Activated CD8-positive, alpha-beta T cell treated with anti-CD3 and anti-CD28 coated beads, Interleukin-2, amount 10 ng/mL, durations not matched to agents 7 days and 5 days (primary cell): ENCODE measurements at regions not wholly inside any gene's neighbourhood (a gene's known extent, or its start where the extent isn't known, plus 50 kb on each side); places are given as distances from the start of the nearest gene placed in this dataset.

Experiments used
- ATAC-seq: fragments of 150-1000 bp; cut with Tn5 transposase; one replicate; pipeline ENCODE4 v1.10.0; 2021; ENCODE audit warnings: moderate library complexity
- CTCF ChIA-PET: fragments of 350-600 bp; sonication (Branson Sonifier 250); formaldehyde crosslinking; loops from one replicate; lab custom pipeline; 2021; ENCODE audit warnings: antibody characterized with exemption; lab: Charles Lee
- POLR2A ChIA-PET: fragments of 350-600 bp; sonication (Branson Sonifier 250); formaldehyde crosslinking; loops from one replicate; lab custom pipeline; 2021; ENCODE audit warnings: antibody characterized with exemption; lab: Charles Lee
- DNase-seq: peaks from one replicate; pipeline ENCODE4 v3.0.0-alpha.2; 2020
- H3K27ac Mint-ChIP-seq: one replicate; pipeline ENCODE4 v1.8.0; 2021; ENCODE audit warnings: mild to moderate bottlenecking, mixed read lengths
- H3K27me3 Mint-ChIP-seq: one replicate; pipeline ENCODE4 v1.8.0; 2021; ENCODE audit warnings: low read depth, mixed read lengths
- H3K36me3 Mint-ChIP-seq: one replicate; pipeline ENCODE4 v1.8.0; 2021; ENCODE audit warnings: low read depth, mixed read lengths
- H3K4me1 Mint-ChIP-seq: one replicate; pipeline ENCODE4 v1.8.0; 2021; ENCODE audit warnings: low read depth, mixed read lengths
- H3K4me3 Mint-ChIP-seq: one replicate; pipeline ENCODE4 v1.8.0; 2021; ENCODE audit warnings: mild to moderate bottlenecking, mixed read lengths
- H3K9me3 Mint-ChIP-seq: one replicate; pipeline ENCODE4 v1.8.0; 2022; ENCODE audit warnings: mixed read lengths; ENCODE audit not compliant: insufficient read depth

GRCh38 chr3:124276539-124277143 lies 284.7 kb upstream of the ROPN1 start:
- no peaks in the 10 kb centered on the region for H3K36me3 Mint-ChIP-seq
- no peak overlapping the region for H3K4me3 Mint-ChIP-seq
- ChIA-PET POLR2A (no interaction called here), CTCF (no interaction called here)
- peaks cover 2% of the 10 kb centered on the region for H3K27me3 Mint-ChIP-seq
- H3K9me3 Mint-ChIP-seq: no peaks in the 10 kb centered on the region
- no peak overlapping the region for H3K27ac Mint-ChIP-seq
- no peak for ATAC-seq
- DNase-seq: no peak
- no peaks in the 10 kb centered on the region for H3K4me1 Mint-ChIP-seq

DNA sequence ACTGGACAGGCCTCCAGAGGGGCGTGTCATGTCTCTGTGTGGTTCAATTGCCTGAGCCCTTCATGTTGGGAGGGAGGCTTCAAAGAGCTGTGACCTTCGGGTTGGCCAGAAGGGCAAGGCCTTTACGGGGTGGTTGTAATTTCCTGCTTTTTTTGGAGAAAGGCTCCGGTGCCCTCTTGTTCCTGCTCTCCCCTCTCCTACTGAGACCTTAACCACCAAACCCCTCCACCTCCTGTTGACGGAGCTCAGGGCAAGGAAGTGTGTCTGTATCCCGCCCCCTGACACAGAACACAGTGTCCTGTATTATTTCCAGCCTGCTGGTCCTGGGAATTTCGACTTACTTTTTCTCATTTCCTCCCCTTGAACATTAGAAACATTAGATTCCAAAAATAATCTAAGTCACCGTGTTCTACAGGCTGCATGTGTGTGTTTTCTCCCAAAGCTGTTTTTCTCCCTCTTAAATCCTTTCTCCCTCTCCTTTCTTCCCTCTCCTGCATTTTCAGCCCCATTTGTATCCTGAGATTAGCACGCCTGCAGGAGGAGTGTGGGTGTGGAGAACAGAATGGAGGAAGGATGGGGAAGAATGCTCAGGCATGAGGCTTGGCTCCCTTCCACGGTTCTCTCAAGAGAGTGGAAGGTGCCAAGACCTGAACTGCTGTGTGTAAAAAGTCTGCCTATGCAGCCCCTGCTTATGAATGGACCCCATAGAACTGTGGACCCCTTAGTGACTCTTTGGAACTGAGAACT lies 285.4 kb upstream of the ROPN1 start:
- POLR2A ChIA-PET: no interaction called here
- ATAC-seq (no peak), DNase-seq (no peak)
- Mint-ChIP-seq H3K4me3 (no peak overlapping the region), H3K9me3 (no peaks in the 10 kb centered on the region), H3K27ac (no peak overlapping the region), H3K27me3 (peaks cover 2% of the 10 kb centered on the region), H3K4me1 (no peaks in the 10 kb centered on the region), H3K36me3 (no peaks in the 10 kb centered on the region)
- CTCF ChIA-PET: no interaction called here

GRCh38 chr3:124281453-124282316 lies 289.8 kb upstream of the ROPN1 start:
- ChIA-PET POLR2A (no interaction called here), CTCF (no interaction called here)
- Mint-ChIP-seq H3K36me3 (no peaks in the 10 kb centered on the region), H3K4me1 (no peaks in the 10 kb centered on the region), H3K27me3 (peaks cover 8% of the 10 kb centered on the region), H3K27ac (no peak overlapping the region), H3K4me3 (no peak overlapping the region), H3K9me3 (no peaks in the 10 kb centered on the region)
- ATAC-seq (no peak), DNase-seq (no peak)

DNA sequence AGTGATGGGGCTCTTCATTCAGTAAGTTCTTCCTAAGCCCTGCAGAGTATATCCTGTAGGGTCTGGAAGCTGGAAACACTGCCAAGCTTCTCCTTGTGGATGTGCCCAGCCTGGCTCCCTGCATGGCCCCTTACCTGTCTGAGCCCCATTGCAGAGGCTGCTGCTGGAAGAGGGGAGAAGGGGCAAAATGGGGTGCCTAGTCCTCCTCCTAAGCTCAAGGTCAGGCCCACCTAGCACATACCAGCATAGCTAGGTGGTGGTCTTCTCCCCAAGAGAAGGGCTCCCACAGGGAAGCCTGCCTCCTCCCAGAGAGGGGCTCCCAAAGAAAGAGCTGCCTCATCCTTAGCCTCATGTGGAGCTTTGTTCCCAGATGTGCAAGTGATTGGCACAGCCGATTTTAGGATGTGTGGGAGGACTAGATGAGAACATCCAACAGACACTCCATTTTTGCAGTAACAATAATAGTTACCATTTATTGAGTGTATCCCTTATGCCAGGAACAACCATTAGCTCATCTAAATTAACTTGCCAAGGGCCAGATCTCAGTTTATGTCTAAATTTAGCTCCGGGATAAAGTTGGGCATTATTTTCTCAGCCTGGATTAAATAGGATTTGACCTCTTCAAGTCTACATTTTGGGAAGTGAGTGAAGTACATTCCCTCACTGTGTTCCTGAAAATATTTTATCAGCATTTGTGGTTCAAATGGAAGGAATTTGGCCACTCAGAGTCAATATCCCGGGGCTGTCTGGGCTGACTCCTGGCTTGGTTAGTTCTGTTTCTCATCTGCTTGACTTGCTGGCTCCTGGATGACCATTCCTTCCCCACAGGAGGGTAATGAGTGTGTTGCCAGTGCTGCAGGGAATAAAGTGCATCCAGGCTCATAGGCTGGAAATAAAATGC lies 291.1 kb upstream of the ROPN1 start:
- Mint-ChIP-seq H3K4me3 (no peak overlapping the region), H3K36me3 (no peaks in the 10 kb centered on the region), H3K4me1 (no peaks in the 10 kb centered on the region), H3K27ac (no peak overlapping the region), H3K9me3 (no peaks in the 10 kb centered on the region), H3K27me3 (peaks cover 10% of the 10 kb centered on the region)
- ChIA-PET CTCF (no interaction called here), POLR2A (no interaction called here)
- ATAC-seq: no peak
- no peak for DNase-seq

GRCh38 chr3:124283652-124284023 lies 291.7 kb upstream of the ROPN1 start:
- Mint-ChIP-seq H3K4me1 (no peaks in the 10 kb centered on the region), H3K27me3 (peaks cover 10% of the 10 kb centered on the region), H3K4me3 (no peak overlapping the region), H3K27ac (no peak overlapping the region), H3K36me3 (no peaks in the 10 kb centered on the region), H3K9me3 (no peaks in the 10 kb centered on the region)
- CTCF ChIA-PET: no interaction called here
- DNase-seq (no peak), ATAC-seq (no peak)
- POLR2A ChIA-PET: no interaction called here

GRCh38 chr3:124288996-124289395 lies 297.1 kb upstream of the ROPN1 start:
- Mint-ChIP-seq H3K9me3 (no peaks in the 10 kb centered on the region), H3K36me3 (no peaks in the 10 kb centered on the region), H3K4me3 (no peak overlapping the region), H3K4me1 (no peaks in the 10 kb centered on the region), H3K27me3 (peaks cover 14% of the 10 kb centered on the region), H3K27ac (no peak overlapping the region)
- POLR2A ChIA-PET: no interaction called here
- no peak for ATAC-seq
- CTCF ChIA-PET: no interaction called here
- no peak for DNase-seq

DNA sequence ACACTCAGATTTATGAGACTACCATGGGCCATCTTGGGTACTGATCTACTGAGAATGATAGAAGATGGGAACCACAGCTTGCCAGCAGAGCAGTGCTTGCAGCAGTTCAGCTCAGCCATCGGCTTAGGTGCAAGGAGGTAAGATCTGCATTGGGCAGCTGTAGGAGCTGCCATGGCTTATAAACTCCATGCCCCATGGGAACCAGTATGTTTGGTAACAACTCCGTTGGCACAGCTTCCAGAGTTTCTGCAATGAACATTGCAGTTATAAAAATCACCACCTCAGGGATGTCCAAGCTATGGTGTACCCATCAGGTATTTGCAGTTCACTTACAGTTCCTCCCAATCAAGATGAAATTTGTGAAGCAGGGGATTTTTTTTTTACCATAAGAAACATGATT lies 299.1 kb upstream of the ROPN1 start:
- Mint-ChIP-seq H3K27me3 (peaks cover 12% of the 10 kb centered on the region), H3K4me3 (no peak overlapping the region), H3K9me3 (no peaks in the 10 kb centered on the region), H3K4me1 (no peaks in the 10 kb centered on the region), H3K36me3 (no peaks in the 10 kb centered on the region), H3K27ac (no peak overlapping the region)
- ChIA-PET POLR2A (no interaction called here), CTCF (no interaction called here)
- no peak for DNase-seq
- ATAC-seq: no peak

DNA sequence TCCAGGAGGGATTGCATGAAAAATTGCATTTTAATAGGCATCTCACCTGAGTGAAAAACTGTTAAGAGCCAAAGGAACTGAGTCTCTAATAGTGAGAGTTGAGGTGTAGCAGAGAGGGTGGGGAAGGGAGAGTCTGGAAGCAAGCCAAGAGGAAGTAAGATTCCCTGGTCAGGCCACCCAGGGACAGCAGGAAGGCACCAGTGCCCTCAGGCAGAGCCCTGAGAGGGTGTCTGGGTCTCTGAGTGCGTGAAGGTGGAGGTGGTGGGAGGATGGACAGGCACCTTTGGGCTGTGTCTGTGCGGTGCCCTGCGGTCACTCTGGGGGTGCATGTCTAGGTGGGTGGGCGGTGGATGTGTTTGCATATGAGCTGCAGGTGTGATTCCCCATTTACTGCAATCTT lies 300.4 kb upstream of the ROPN1 start:
- Mint-ChIP-seq H3K36me3 (no peaks in the 10 kb centered on the region), H3K4me1 (no peaks in the 10 kb centered on the region), H3K9me3 (no peaks in the 10 kb centered on the region), H3K4me3 (no peak overlapping the region), H3K27me3 (peaks cover 10% of the 10 kb centered on the region), H3K27ac (no peak overlapping the region)
- POLR2A ChIA-PET: no interaction called here
- DNase-seq: no peak
- CTCF ChIA-PET: no interaction called here
- ATAC-seq: no peak

- no peaks in the 10 kb centered on the region for H3K9me3 Mint-ChIP-seq
- H3K27ac Mint-ChIP-seq: no peak overlapping the region
- H3K36me3 Mint-ChIP-seq: no peaks in the 10 kb centered on the region
- no peak overlapping the region for H3K4me3 Mint-ChIP-seq
- no peak for DNase-seq
- CTCF ChIA-PET: interaction anchor here (0.6 kb wide), 1 partner anchor 1600 kb away, joined by 3 read pairs; no protein-coding TSS in a partner anchor
- H3K27me3 Mint-ChIP-seq: peaks cover 9% of the 10 kb centered on the region
- no peak for ATAC-seq
- POLR2A ChIA-PET: no interaction called here
- H3K4me1 Mint-ChIP-seq: no peaks in the 10 kb centered on the region
These were observed 301.7 kb upstream of the ROPN1 start for GRCh38 chr3:124293584-124293983.

- ATAC-seq (no peak), DNase-seq (no peak)
- H3K27me3 Mint-ChIP-seq: peaks cover 7% of the 10 kb centered on the region
- ChIA-PET POLR2A (no interaction called here), CTCF (no interaction called here)
- no peaks in the 10 kb centered on the region for H3K4me1 Mint-ChIP-seq
- no peaks in the 10 kb centered on the region for H3K9me3 Mint-ChIP-seq
- no peaks in the 10 kb centered on the region for H3K36me3 Mint-ChIP-seq
- H3K4me3 Mint-ChIP-seq: no peak overlapping the region
- no peak overlapping the region for H3K27ac Mint-ChIP-seq
These were observed 303.4 kb upstream of the ROPN1 start for GRCh38 chr3:124295362-124295761.

DNA sequence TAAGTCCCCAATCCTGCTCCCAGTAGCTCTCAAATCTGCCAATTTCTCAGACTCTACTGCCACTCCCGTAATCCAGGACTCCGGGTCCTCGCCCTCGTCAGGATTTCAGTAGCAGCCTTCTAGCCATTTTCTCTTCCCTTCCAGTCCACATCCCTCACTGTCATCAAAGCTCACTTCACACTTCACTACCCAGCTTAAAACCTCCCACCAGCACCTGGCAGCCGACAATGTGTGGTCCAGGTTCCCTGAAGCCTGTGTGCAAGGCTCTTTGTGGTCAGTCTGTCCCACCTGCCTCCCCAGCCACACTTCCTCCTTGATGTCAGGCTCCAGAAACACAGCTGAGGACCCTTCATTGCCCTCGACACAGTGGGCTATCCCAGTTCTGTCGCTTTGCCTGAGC lies 304.5 kb upstream of the ROPN1 start:
- Mint-ChIP-seq H3K27me3 (peaks cover 11% of the 10 kb centered on the region), H3K4me3 (no peak overlapping the region), H3K9me3 (no peaks in the 10 kb centered on the region), H3K27ac (no peak overlapping the region), H3K4me1 (no peaks in the 10 kb centered on the region), H3K36me3 (no peaks in the 10 kb centered on the region)
- ChIA-PET POLR2A (no interaction called here), CTCF (no interaction called here)
- no peak for DNase-seq
- no peak for ATAC-seq
